ENCODE measurements at regions not wholly inside any gene's neighbourhood (a gene's known extent, or its start where the extent isn't known, plus 50 kb on each side); places are given as distances from the start of the nearest gene placed in this dataset.

DNA sequence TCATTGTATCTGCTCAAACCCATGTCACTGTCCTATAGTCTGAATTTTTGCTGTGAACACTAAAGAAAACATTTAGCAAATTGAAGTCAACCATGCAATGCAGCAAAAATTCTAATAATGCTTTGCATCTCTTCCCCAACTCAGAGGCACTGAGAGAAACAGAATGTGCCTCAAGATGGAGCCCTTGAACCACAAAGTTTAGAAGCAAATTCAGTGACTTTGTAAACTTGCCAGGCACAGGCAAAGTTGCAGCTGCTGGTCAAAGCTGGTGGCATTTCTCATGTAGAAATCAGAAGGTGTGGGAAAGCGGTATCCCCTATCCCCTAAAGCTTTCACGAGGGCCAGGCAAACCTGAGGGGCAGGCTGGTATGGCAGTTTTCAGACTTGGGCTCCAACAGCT, 121.7 kb upstream of the DIPK2B start:
- TF ChIP-seq, protein P1, sequence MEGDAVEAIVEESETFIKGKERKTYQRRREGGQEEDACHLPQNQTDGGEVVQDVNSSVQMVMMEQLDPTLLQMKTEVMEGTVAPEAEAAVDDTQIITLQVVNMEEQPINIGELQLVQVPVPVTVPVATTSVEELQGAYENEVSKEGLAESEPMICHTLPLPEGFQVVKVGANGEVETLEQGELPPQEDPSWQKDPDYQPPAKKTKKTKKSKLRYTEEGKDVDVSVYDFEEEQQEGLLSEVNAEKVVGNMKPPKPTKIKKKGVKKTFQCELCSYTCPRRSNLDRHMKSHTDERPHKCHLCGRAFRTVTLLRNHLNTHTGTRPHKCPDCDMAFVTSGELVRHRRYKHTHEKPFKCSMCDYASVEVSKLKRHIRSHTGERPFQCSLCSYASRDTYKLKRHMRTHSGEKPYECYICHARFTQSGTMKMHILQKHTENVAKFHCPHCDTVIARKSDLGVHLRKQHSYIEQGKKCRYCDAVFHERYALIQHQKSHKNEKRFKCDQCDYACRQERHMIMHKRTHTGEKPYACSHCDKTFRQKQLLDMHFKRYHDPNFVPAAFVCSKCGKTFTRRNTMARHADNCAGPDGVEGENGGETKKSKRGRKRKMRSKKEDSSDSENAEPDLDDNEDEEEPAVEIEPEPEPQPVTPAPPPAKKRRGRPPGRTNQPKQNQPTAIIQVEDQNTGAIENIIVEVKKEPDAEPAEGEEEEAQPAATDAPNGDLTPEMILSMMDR (IDR thresholded peaks at IDR 0.05), result peak; percentile 47
- TF ChIP-seq EZH2 (IDR thresholded peaks at IDR 0.05), result no peak

Data from neural progenitor cell (in vitro differentiated cells).